HG03520 (cell line): ENCODE measurements at regions not wholly inside any gene's neighbourhood (a gene's known extent, or its start where the extent isn't known, plus 50 kb on each side); places are given as distances from the start of the nearest gene placed in this dataset.

Experiments used
- ATAC-seq: cut with Tn5 transposase; IDR thresholded peaks from one replicate; pipeline ENCODE4 v1.9.1; 2021; ENCODE audit warnings: mild to moderate bottlenecking, moderate library complexity; ENCODE audit not compliant: unreplicated experiment

- no peak for ATAC-seq
Observed at GRCh38 chr3:40642812-40643211, 118.1 kb downstream of the ZNF621 start.

DNA sequence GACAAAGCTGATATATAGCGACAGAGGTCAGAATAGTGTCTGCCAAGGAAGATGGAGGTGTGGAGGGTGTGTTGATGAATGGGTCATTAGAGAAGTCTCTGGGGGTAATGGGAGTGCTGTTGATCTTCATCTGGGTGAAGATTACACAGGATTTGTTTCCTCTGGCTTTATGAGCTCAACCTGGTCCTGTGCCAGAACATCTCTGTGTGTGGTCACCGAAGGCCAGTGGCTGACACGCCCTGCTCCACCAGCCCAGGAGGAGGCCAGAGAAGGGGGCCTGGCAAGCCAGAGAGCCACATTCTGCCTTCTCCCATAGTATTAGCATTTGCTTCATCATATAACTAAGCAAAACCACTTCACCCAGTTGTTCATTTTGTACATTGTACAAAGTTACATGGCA, 121.1 kb downstream of the ZNF621 start:
- ATAC-seq = no peak

DNA sequence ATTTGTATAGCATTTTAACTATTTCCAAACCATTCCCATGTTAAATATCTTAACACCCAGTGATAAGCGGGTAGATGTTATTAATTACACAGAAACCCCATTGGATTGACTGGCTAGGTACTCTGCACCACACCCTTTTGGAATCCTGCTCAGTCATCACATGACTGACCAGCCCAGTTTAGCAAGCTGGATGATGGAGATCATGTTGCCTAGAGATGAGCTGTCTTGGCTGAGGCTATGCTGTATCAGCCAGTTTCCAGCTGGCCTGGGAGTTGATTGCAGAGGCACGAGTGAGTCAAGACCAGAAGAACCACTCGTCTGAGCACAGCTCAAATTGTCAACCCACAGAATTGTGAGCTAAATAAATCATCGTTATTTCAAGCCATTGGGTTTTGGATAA, 124.6 kb downstream of the ZNF621 start:
- no peak for ATAC-seq

DNA sequence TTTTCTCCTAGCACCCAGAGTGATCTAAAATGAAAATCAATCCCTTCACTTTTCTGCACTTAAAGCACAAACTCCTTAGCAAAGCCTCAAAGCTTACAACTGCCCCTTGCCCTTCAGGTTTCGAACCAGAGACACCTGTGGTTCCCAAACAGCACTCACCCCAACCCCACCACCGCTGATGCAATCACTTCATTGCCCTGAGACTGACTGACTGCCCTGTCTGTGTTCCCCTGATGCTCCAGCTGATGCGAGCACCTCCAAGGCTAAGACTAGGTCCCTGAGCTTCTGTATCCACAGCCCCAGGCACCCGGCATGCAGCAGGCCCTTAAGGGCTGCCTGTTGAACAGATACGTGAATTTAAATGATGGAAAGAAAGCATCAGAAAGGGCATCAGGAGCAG, 127.3 kb downstream of the ZNF621 start:
- ATAC-seq = no peak

DNA sequence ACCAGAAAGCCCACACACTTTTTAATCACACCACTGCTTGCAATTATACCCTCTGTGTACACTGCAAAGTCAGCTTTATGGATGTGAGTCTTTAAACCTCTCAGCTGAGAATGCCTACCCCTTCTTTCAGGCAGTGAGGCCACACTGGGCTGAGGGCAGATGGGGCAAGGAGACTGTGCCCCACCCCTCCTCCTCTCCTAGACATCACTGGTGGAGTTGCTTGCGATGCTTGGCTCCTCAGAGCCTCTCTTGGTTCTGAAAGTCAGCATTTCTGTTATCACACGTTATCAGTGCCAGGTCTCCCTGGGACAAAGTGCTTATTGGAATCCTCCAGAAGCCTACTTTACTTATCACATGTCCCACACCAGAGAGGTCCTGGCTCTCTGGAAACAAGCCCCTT, 128.2 kb downstream of the ZNF621 start:
- ATAC-seq = no peak

DNA sequence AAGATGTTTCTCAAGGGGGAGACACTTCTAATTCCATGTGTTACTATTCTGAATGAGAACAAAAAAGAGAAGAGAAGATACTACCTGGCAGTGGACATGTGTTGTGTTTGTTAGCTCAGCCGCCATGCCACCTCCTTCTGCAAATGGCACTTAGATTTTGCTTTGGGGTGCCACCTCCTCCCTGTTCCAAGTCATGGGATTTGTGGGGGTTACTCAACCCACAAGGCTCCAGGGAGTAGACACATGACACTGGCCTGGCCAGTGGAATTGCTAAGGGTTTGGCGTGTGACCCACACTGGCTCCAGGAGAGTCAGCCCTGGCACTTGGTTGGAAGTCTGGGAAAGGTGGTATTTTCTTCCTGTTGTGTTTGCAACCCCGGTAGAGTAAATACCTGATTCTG, 129.1 kb downstream of the ZNF621 start:
- no peak for ATAC-seq

- no peak for ATAC-seq
Observed at GRCh38 chr3:40655551-40655950, 130.8 kb downstream of the ZNF621 start.

DNA sequence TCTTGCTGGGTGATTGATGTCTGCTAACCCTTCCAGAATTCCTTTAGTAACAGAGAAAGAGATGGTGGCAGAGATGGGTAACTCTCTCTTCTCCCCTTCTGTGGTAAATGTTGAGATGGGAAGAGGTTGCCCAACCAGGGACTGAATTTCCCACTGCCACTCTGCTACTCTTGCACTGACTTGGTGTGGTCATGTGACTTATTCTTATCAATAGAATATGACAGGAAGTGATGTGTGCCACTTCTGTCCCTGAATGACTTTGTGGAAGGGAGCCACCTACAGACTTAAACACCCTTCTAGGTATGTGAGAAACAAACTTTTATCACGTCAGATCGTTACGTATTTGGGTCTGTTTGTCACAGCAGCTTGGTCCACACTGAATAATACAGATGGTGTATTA, 132.9 kb downstream of the ZNF621 start:
- ATAC-seq = no peak

- no peak for ATAC-seq
Observed at GRCh38 chr3:40658305-40658704, 133.5 kb downstream of the ZNF621 start.

GRCh38 chr3:40660554-40660953, 135.8 kb downstream of the ZNF621 start:
- no peak for ATAC-seq

- no peak for ATAC-seq
Observed at GRCh38 chr3:40661284-40661683, 136.5 kb downstream of the ZNF621 start.

DNA sequence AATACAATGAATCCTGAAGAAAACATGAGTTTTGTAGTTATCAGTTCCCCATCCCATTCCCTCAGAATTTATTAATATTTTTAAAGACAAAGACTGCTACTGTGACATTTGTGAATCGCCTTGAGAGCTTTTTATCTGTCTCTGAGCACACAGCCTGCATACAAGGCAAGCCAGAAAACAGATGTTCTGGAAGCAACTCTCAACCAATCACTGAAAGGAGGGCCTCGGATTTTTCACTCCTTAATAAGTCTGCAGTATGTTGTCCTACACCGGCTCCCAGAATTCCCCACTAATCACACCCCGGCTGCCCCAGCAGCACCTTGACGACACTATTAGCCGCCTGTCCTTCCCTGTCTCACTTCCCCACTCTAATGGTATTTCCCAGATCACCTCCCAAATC, 138.5 kb downstream of the ZNF621 start:
- no peak for ATAC-seq

- no peak for ATAC-seq
Observed at GRCh38 chr3:40669176-40669575, 144.4 kb downstream of the ZNF621 start.

DNA sequence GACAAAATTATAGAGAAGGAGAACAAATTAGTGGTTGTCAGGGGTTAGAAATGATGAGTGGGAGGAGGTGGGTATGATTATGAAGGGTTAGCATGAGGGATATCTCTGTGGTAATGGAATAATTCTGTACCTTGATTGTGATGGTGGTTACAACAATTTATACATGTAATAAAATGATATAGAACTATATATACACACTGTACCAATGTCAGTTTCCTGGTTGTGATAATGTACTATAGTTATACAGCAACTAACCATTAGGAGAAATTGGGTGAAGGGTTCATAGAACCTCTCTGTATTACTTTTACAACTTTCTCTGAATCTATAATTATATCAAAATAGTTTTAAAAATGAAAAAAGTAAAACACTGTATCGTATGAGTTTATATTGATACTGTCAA, 148.1 kb downstream of the ZNF621 start:
- ATAC-seq = no peak

DNA sequence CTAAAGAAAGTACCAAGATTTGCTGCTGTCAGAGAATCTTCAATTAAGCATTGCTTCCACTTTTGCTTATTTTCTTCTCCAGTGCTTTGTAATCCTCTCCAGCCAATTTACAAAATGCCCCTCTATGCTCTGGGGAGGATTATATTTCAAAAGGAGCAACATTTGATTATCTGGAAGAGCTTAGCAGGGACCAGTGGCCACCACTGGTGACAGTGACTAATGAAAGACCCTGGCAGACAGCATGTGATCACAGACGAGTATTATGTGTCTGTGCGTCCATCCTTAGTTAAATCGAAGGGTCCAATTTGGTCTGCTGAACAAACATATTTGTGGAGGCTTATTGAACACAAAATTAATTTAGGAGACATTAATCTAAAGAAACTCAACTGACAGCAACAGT, 152.6 kb downstream of the ZNF621 start:
- ATAC-seq = no peak

GRCh38 chr3:40677749-40678148, 153.0 kb downstream of the ZNF621 start:
- no peak for ATAC-seq

DNA sequence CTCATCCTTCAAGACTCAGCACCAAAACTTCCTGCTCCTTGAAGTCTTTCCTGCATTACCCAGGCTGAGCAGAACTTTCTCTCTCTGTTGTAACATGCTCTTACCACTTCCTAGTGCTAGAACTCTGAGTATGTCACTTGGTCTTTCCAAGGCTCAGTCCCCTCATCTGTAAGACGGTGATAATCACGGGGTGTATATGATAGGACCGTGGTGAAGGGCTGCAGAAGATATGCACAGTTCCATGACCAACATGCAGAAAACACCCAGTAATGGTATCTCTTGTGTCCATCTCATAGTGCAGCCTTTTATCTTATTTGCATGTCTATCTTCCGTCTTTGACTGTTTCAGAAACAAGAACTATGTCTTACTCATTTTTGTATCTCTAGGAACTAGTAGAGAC, 154.5 kb downstream of the ZNF621 start:
- ATAC-seq = no peak

- no peak for ATAC-seq
Observed at GRCh38 chr3:40680685-40681657, 156.2 kb downstream of the ZNF621 start.

DNA sequence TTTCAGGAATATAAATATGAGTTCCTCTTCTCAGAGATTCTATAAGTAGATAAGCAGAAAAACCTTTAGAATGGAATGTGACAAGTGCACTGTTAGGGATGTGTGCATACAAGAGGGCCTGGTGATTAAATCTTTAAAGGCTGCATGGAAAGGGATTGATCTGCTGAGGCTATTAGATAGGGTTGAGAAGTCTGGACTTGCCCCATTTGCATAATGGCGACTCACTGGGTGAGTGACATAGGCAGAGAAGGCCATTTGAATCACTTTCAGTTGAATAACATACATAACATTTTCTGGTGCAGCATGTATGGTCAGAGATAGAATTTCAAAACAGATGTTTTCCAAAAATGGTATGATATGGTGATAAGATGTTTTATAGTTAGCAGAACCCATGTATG, 156.9 kb downstream of the ZNF621 start:
- no peak for ATAC-seq

DNA sequence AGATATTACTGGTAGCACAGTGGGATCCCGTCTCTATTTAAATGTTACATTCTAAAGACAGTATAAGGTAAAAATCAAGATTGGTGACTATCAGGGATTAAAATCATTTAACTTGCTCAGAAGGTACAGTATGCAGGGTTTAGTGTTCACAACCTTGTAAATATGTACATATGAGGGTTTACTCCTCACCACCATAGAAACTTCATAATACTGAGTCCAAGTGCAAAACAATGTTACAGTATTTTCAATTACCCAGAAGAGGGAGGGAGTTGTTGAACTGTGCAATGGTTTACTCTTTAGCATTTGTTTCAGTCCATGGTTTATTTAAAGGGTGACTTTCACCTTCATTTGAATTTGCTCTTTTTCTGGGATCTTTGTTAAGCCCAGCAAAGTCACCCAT, 165.1 kb downstream of the ZNF621 start:
- no peak for ATAC-seq

GRCh38 chr3:40690749-40691451, 166.1 kb downstream of the ZNF621 start:
- no peak for ATAC-seq

GRCh38 chr3:40691452-40691861, 166.7 kb downstream of the ZNF621 start:
- ATAC-seq = no peak
